B cell (primary cell): ENCODE measurements at regions not wholly inside any gene's neighbourhood (a gene's known extent, or its start where the extent isn't known, plus 50 kb on each side); places are given as distances from the start of the nearest gene placed in this dataset.

Source experiments
- ATAC-seq: fragments of 200-7000 bp; cut with Tn5 transposase; one replicate; pipeline ENCODE4 v1.10.0; 2021; ENCODE audit warnings: low read depth, mild to moderate bottlenecking, moderate number of reproducible peaks, moderate library complexity
- CTCF ChIA-PET: fragments of 350-600 bp; sonication (Branson Sonifier 250); formaldehyde crosslinking; loops from one replicate; lab custom pipeline; 2021; ENCODE audit warnings: antibody characterized with exemption, inconsistent platforms; lab: Charles Lee
- POLR2A ChIA-PET: fragments of 350-600 bp; sonication (Branson Sonifier 250); formaldehyde crosslinking; loops from one replicate; lab custom pipeline; 2021; ENCODE audit warnings: antibody characterized with exemption; lab: Charles Lee
- DNase-seq: peaks from one replicate; pipeline ENCODE4 v3.0.0; 2013
- H2AFZ ChIP-seq: 2 replicates; pipeline ENCODE4 v1.6.1; 2012; ENCODE audit warnings: mild to moderate bottlenecking, low read depth, low read length; ENCODE audit not compliant: insufficient read depth, poor library complexity, severe bottlenecking
- H3K27ac ChIP-seq, 2 donors: 1 replicate in 1 of 2; 2 replicates in 1 of 2; pipeline ENCODE4 v1.5.1; 2012 to 2013; ENCODE audit warnings: low read length in 2 of 2, mild to moderate bottlenecking in 2 of 2, moderate library complexity in 1 of 2
- H3K27me3 ChIP-seq, 4 experiments: fragments of 200-600 bp in 1 of 4; sonication (generic) in 1 of 4; replicated peaks in 1 of 4; 1 replicate in 2 of 4; 2 replicates in 2 of 4; pipeline versions ENCODE4 v1.6.1 to v1.7.0; 2013 to 2016; ENCODE audit warnings: low read length in 3 of 4, mild to moderate bottlenecking in 2 of 4, mixed read lengths in 1 of 4, moderate library complexity in 1 of 4; ENCODE audit not compliant: insufficient read depth in 4 of 4, control insufficient read depth in 3 of 4; ENCODE audit errors: control extremely low read depth in 1 of 4
- H3K36me3 ChIP-seq, 2 experiments: replicated peaks in 1 of 2; 1 replicate in 1 of 2; 2 replicates in 1 of 2; pipeline versions ENCODE4 v1.6.1 to v1.7.1; 2013; ENCODE audit warnings: low read length in 1 of 2; ENCODE audit not compliant: insufficient read depth in 2 of 2, control insufficient read depth in 1 of 2; ENCODE audit errors: control extremely low read depth in 1 of 2, extremely low read depth in 1 of 2
- H3K4me1 ChIP-seq, 2 donors: fragments of 200-600 bp in 1 of 2; sonication (generic) in 1 of 2; 1 replicate in 1 of 2; 2 replicates in 1 of 2; pipeline versions ENCODE4 v1.5.1 to v1.6.1; 2013 to 2017; ENCODE audit warnings: low read length in 2 of 2; ENCODE audit not compliant: control insufficient read depth in 2 of 2, insufficient read depth in 2 of 2
- H3K4me2 ChIP-seq: replicated peaks from 2 replicates; pipeline ENCODE3; 2012; ENCODE audit warnings: mild to moderate bottlenecking, low read depth, low read length; ENCODE audit not compliant: poor library complexity, severe bottlenecking
- H3K4me3 ChIP-seq, 5 experiments: fragments of 200-600 bp in 1 of 5; sonication (generic) in 1 of 5; 1 replicate in 3 of 5; 2 replicates in 2 of 5; pipeline versions ENCODE4 v1.5.1 to v1.7.0; 2011 to 2016; ENCODE audit warnings: low read length in 4 of 5, mild to moderate bottlenecking in 4 of 5, low read depth in 2 of 5, control low read depth in 1 of 5, moderate library complexity in 1 of 5; ENCODE audit not compliant: insufficient read depth in 1 of 5; ENCODE audit errors: control extremely low read depth in 1 of 5, extremely low read depth in 1 of 5
- H3K79me2 ChIP-seq: fragments of 200-600 bp; sonication (generic); one replicate; pipeline ENCODE4 v1.6.0; 2016; ENCODE audit warnings: low read length; ENCODE audit not compliant: control insufficient read depth, insufficient read depth
- H3K9ac ChIP-seq: fragments of 200-600 bp; sonication (generic); 2 replicates; pipeline ENCODE4 v1.6.1; 2017; ENCODE audit warnings: mild to moderate bottlenecking, low read length, moderate library complexity
- H3K9me3 ChIP-seq, 3 donors: one replicate each; pipeline versions ENCODE4 v1.6.1 to v1.7.1; 2013; ENCODE audit warnings: low read length in 2 of 3; ENCODE audit not compliant: control insufficient read depth in 2 of 3, insufficient read depth in 1 of 3; ENCODE audit errors: control extremely low read depth in 1 of 3
- H4K20me1 ChIP-seq: 2 replicates; pipeline ENCODE4 v1.6.0; 2012; ENCODE audit warnings: mild to moderate bottlenecking, low read length; ENCODE audit not compliant: insufficient read depth, control insufficient read depth, poor library complexity, severe bottlenecking
- H3K27ac Mint-ChIP-seq: one replicate; pipeline ENCODE4 v1.8.0; 2021; ENCODE audit warnings: mixed read lengths
- H3K27me3 Mint-ChIP-seq: one replicate; pipeline ENCODE4 v1.8.0; 2021; ENCODE audit warnings: mixed read lengths
- H3K4me1 Mint-ChIP-seq: one replicate; pipeline ENCODE4 v1.8.0; 2021; ENCODE audit warnings: mixed read lengths
- H3K4me3 Mint-ChIP-seq: one replicate; pipeline ENCODE4 v1.8.0; 2021; ENCODE audit warnings: mixed read lengths
- H3K9me3 Mint-ChIP-seq: one replicate; pipeline ENCODE4 v1.8.0; 2022; ENCODE audit warnings: mixed read lengths; ENCODE audit not compliant: insufficient read depth
- CTCF ChIP-seq: fragments of 200-600 bp; IDR thresholded peaks from one replicate; pipeline ENCODE4 v1.8.0; 2022; ENCODE audit warnings: antibody characterized with exemption, mild to moderate bottlenecking
- EZH2 ChIP-seq: IDR thresholded peaks from 2 replicates; pipeline ENCODE4 v1.6.1; 2012; ENCODE audit warnings: borderline replicate concordance, low read depth, mild to moderate bottlenecking, moderate library complexity, low read length; ENCODE audit not compliant: insufficient read depth, poor library complexity, severe bottlenecking
- WGBS: methylation state at CpG from one replicate; pipeline ENCODE4 v1.1.5; 2013; ENCODE audit warnings: missing lambda C conversion rate; ENCODE audit not compliant: insufficient coverage; 5-methylcytosine and 5-hydroxymethylcytosine counted together
- intact Hi-C: fragments of 100-400 bp; cut with micrococcal nuclease; formaldehyde crosslinking; loops from one replicate; pipeline ENCODE4 v1.10.0; 2022

GRCh38 chr17:5838661-5839300 is 231.4 kb upstream of the WSCD1 start:
- Histone ChIP-seq H3K4me1 (peaks cover 0 to 3% of the 10 kb centered on the region in 2 donors), H3K9ac (no peak overlapping the region), H3K9me3 (no peaks in the 10 kb centered on the region), H4K20me1 (no peaks in the 10 kb centered on the region), H3K79me2 (no peaks in the 10 kb centered on the region), H3K4me3 (no peak overlapping the region), H2AFZ (no peak overlapping the region), H3K36me3 (no peaks in the 10 kb centered on the region), H3K27me3 (no peaks in the 10 kb centered on the region), H3K27ac (no peak overlapping the region), H3K4me2 (no peak overlapping the region)
- intact Hi-C loops: no loop called here
- DNase-seq (no peak), ATAC-seq (no peak)
- TF ChIP-seq EZH2 (no peak), CTCF (no peak)
- no peak overlapping the region for H3K4me3 Mint-ChIP-seq
- H3K4me1 Mint-ChIP-seq: peaks cover 10% of the 10 kb centered on the region
- no peaks in the 10 kb centered on the region for H3K9me3 Mint-ChIP-seq
- ChIA-PET POLR2A (no interaction called here), CTCF (no interaction called here)
- H3K27ac Mint-ChIP-seq: no peak overlapping the region
- peaks cover 6% of the 10 kb centered on the region for H3K27me3 Mint-ChIP-seq
- WGBS: 85% methylated on average over 10 of the region's 12 CpGs

GRCh38 chr17:5840811-5841446 is 229.2 kb upstream of the WSCD1 start:
- no peaks in the 10 kb centered on the region for H3K79me2 ChIP-seq
- TF ChIP-seq EZH2 (no peak), CTCF (no peak)
- Mint-ChIP-seq H3K9me3 (no peaks in the 10 kb centered on the region), H3K27me3 (no peaks in the 10 kb centered on the region), H3K27ac (no peak overlapping the region), H3K4me3 (no peak overlapping the region), H3K4me1 (no peaks in the 10 kb centered on the region)
- intact Hi-C loops: no loop called here
- WGBS: 85% methylated on average over 6 of the region's 13 CpGs
- H4K20me1 ChIP-seq: no peaks in the 10 kb centered on the region
- no peaks in the 10 kb centered on the region for H3K9me3 ChIP-seq
- ChIA-PET POLR2A (no interaction called here), CTCF (no interaction called here)
- DNase-seq (no peak), ATAC-seq (no peak)
- no peak overlapping the region for H3K4me3 ChIP-seq
- H3K27me3 ChIP-seq: no peaks in the 10 kb centered on the region
- H3K27ac ChIP-seq: no peak overlapping the region
- H3K4me1 ChIP-seq: no peaks in the 10 kb centered on the region
- H2AFZ ChIP-seq: no peak overlapping the region
- no peaks in the 10 kb centered on the region for H3K36me3 ChIP-seq
- no peak overlapping the region for H3K9ac ChIP-seq
- H3K4me2 ChIP-seq: no peak overlapping the region
